ENCODE measurements at regions not wholly inside any gene's neighbourhood (a gene's known extent, or its start where the extent isn't known, plus 50 kb on each side); places are given as distances from the start of the nearest gene placed in this dataset.

GRCh38 chr3:68211637-68212036, 557.2 kb upstream of the SUCLG2 start:
- Histone ChIP-seq H3K27me3 (no peaks in the 10 kb centered on the region), H3K4me1 (ENCODE audit: insufficient read depth) (no peaks in the 10 kb centered on the region), H3K4me3 (no peak overlapping the region), H3K9me3 (no peaks in the 10 kb centered on the region), H3K27ac (no peak overlapping the region), H3K36me3 (no peaks in the 10 kb centered on the region)
- WGBS, 3 donors = 50 to 69% (median 64%) methylated on average over 1 of the region's 1 CpG
- DNase-seq = no peak
- intact Hi-C loops (cut with DNase I) = no loop called here
- TF ChIP-seq POLR2A (IDR thresholded peaks at IDR 0.05) (no peak), EP300 (IDR thresholded peaks at IDR 0.05) (no peak), CTCF (IDR thresholded peaks at IDR 0.05) (no peak)

- intact Hi-C loops (cut with DNase I) = no loop called here
- H3K27ac ChIP-seq = no peak overlapping the region
- no peaks in the 10 kb centered on the region for H3K36me3 ChIP-seq
- no peaks in the 10 kb centered on the region for H3K4me1 ChIP-seq (ENCODE audit: insufficient read depth)
- H3K4me3 ChIP-seq = no peak overlapping the region
- H3K9me3 ChIP-seq = no peaks in the 10 kb centered on the region
- no peaks in the 10 kb centered on the region for H3K27me3 ChIP-seq
- DNase-seq = no peak
- TF ChIP-seq EP300 (IDR thresholded peaks at IDR 0.05) = no peak
- no peak for TF ChIP-seq POLR2A (IDR thresholded peaks at IDR 0.05)
- TF ChIP-seq CTCF (IDR thresholded peaks at IDR 0.05) = no peak
These were observed 556.2 kb upstream of the SUCLG2 start for GRCh38 chr3:68210635-68211034.

- Histone ChIP-seq H3K9me3 (no peaks in the 10 kb centered on the region), H3K27ac (no peak overlapping the region), H3K36me3 (no peaks in the 10 kb centered on the region), H3K4me1 (ENCODE audit: insufficient read depth) (no peaks in the 10 kb centered on the region), H3K4me3 (no peak overlapping the region), H3K27me3 (no peaks in the 10 kb centered on the region)
- intact Hi-C loops (cut with DNase I) = no loop called here
- no peak for TF ChIP-seq EP300 (IDR thresholded peaks at IDR 0.05)
- DNase-seq = no peak
- WGBS, 3 donors = 79 to 87% (median 86%) methylated on average over 2 of the region's 2 CpGs
These were observed 552.9 kb upstream of the SUCLG2 start for GRCh38 chr3:68207327-68207726.

GRCh38 chr3:68206524-68207117, 552.2 kb upstream of the SUCLG2 start:
- WGBS, 3 donors = 67 to 76% (median 72%) methylated on average over 3 of the region's 3 CpGs
- Histone ChIP-seq H3K27ac (no peak overlapping the region), H3K4me3 (no peak overlapping the region), H3K27me3 (no peaks in the 10 kb centered on the region), H3K36me3 (no peaks in the 10 kb centered on the region), H3K4me1 (ENCODE audit: insufficient read depth) (no peaks in the 10 kb centered on the region), H3K9me3 (no peaks in the 10 kb centered on the region)
- DNase-seq = no peak
- TF ChIP-seq EP300 (IDR thresholded peaks at IDR 0.05) (no peak), POLR2A (IDR thresholded peaks at IDR 0.05) (no peak), CTCF (IDR thresholded peaks at IDR 0.05) (no peak)
- intact Hi-C loops (cut with DNase I) = no loop called here

GRCh38 chr3:68186733-68187132, 532.3 kb upstream of the SUCLG2 start:
- no peaks in the 10 kb centered on the region for H3K27me3 ChIP-seq
- no peaks in the 10 kb centered on the region for H3K36me3 ChIP-seq
- no peak overlapping the region for H3K27ac ChIP-seq
- no peak for TF ChIP-seq CTCF (IDR thresholded peaks at IDR 0.05)
- TF ChIP-seq POLR2A (IDR thresholded peaks at IDR 0.05) = no peak
- TF ChIP-seq EP300 (IDR thresholded peaks at IDR 0.05) = no peak
- intact Hi-C loops (cut with DNase I) = no loop called here
- H3K4me1 ChIP-seq (ENCODE audit: insufficient read depth) = no peaks in the 10 kb centered on the region
- no peak overlapping the region for H3K4me3 ChIP-seq
- no peaks in the 10 kb centered on the region for H3K9me3 ChIP-seq
- no peak for DNase-seq
- WGBS, 3 donors = 76 to 94% (median 88%) methylated on average over 1 of the region's 1 CpG

Data from ovary (tissue), 7 donors.